Thoracic aorta (tissue), 2 donors: ENCODE measurements at regions not wholly inside any gene's neighbourhood (a gene's known extent, or its start where the extent isn't known, plus 50 kb on each side); places are given as distances from the start of the nearest gene placed in this dataset.
"Not testable (repeated sequence)": the region's sequence is repeated elsewhere in the genome, so short reads cannot be mapped to it uniquely, and the experiment has no call there.

Experiments
- ATAC-seq: fragments of 150-250 bp; one replicate; pipeline ENCODE4 v1.8.0; 2017; ENCODE audit warnings: low read depth; ENCODE audit not compliant: insufficient number of reproducible peaks, low FRiP score
- DNase-seq: peaks from one replicate; pipeline ENCODE4 v3.0.0-alpha.2; 2020; ENCODE audit warnings: low spot score
- H3K27ac ChIP-seq, 2 donors: fragments of 200-600 bp; sonication (generic); 1 replicate in 1 of 2; 2 replicates in 1 of 2; pipeline ENCODE4 v1.5.1; 2016; ENCODE audit warnings: mild to moderate bottlenecking in 2 of 2, moderate library complexity in 2 of 2
- H3K27me3 ChIP-seq: fragments of 200-600 bp; sonication (generic); replicated peaks from 2 replicates; pipeline ENCODE4 v1.6.0; 2016; ENCODE audit warnings: mild to moderate bottlenecking; ENCODE audit not compliant: insufficient read depth
- H3K36me3 ChIP-seq: fragments of 200-600 bp; sonication (generic); one replicate; pipeline ENCODE4 v1.5.1; 2016
- H3K4me1 ChIP-seq, 2 donors: fragments of 200-600 bp; sonication (generic); 1 replicate in 1 of 2; 2 replicates in 1 of 2; pipeline versions ENCODE4 v1.5.1 to v1.6.0; 2016; ENCODE audit warnings: low read depth in 2 of 2, mild to moderate bottlenecking in 1 of 2; ENCODE audit not compliant: control insufficient read depth in 1 of 2
- H3K4me3 ChIP-seq: fragments of 200-600 bp; sonication (generic); 2 replicates; pipeline ENCODE4 v1.5.1; 2016; ENCODE audit warnings: mild to moderate bottlenecking
- H3K9me3 ChIP-seq: fragments of 200-600 bp; sonication (generic); 2 replicates; pipeline ENCODE4 v1.5.1; 2016
- TF ChIP-seq, protein P1 (sequence below): fragments of 200-600 bp; sonication (generic); IDR thresholded peaks from one replicate; pipeline ENCODE4 v1.5.1; 2019; ENCODE audit warnings: antibody characterized with exemption

DNA sequence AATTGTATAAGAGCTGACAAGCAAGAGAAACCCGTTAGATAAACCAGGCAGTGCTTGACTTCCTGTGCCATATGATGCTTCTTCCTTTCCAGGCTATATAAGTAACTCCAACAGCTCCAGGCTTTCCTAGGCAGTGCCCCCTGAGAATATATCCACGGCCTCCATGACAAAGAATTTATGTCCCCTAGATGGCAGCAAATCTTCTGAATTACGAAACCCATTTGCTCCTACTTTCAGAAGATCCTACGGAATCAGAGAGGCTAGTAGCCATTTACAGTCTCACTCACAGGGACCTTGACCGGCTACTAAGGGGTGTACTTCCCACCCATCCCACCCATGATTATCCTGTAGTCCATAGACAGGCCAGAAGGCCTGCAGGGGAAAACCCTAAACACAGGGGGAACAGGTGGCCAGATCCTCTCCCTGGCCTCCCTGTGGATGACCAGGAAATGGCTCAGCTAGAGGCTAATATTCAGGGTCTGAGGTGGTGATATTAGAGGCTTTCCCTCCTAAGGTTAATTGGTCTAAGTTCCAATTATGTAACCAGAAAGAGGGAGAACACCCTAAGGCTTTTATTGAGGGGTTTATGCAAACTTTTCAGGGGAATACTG is 77.2 kb upstream of the DCD start:
- ATAC-seq, result no peak
- no peaks in the 10 kb centered on the region for H3K27me3 ChIP-seq
- TF ChIP-seq, protein P1, sequence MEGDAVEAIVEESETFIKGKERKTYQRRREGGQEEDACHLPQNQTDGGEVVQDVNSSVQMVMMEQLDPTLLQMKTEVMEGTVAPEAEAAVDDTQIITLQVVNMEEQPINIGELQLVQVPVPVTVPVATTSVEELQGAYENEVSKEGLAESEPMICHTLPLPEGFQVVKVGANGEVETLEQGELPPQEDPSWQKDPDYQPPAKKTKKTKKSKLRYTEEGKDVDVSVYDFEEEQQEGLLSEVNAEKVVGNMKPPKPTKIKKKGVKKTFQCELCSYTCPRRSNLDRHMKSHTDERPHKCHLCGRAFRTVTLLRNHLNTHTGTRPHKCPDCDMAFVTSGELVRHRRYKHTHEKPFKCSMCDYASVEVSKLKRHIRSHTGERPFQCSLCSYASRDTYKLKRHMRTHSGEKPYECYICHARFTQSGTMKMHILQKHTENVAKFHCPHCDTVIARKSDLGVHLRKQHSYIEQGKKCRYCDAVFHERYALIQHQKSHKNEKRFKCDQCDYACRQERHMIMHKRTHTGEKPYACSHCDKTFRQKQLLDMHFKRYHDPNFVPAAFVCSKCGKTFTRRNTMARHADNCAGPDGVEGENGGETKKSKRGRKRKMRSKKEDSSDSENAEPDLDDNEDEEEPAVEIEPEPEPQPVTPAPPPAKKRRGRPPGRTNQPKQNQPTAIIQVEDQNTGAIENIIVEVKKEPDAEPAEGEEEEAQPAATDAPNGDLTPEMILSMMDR, result no peak

GRCh38 chr12:54723379-54724256 is 75.5 kb upstream of the DCD start:
- Histone ChIP-seq H3K27me3 (no peaks in the 10 kb centered on the region), H3K27ac (no peak overlapping the region), H3K4me3 (no peak overlapping the region), H3K9me3 (no peaks in the 10 kb centered on the region), H3K36me3 (no peaks in the 10 kb centered on the region), H3K4me1 (no peaks in the 10 kb centered on the region)
- DNase-seq, result no peak
- no peak for ATAC-seq
- TF ChIP-seq, protein P1, result no peak

More for the DNA sequence above, 77.2 kb upstream of the DCD start:
- H3K9me3 ChIP-seq, result no peaks in the 10 kb centered on the region
- DNase-seq, result no peak
- H3K4me1 ChIP-seq, result no peaks in the 10 kb centered on the region
- H3K4me3 ChIP-seq, result no peak overlapping the region
- no peaks in the 10 kb centered on the region for H3K36me3 ChIP-seq
- H3K27ac ChIP-seq, result no peak overlapping the region

GRCh38 chr12:54721312-54721711 is 73.1 kb upstream of the DCD start:
- TF ChIP-seq, protein P1, result no peak
- H3K4me1 ChIP-seq, result no peaks in the 10 kb centered on the region
- no peak for DNase-seq
- ATAC-seq, result no peak
- H3K27ac ChIP-seq, result no peak overlapping the region
- no peak overlapping the region for H3K4me3 ChIP-seq
- H3K9me3 ChIP-seq, result no peaks in the 10 kb centered on the region
- H3K27me3 ChIP-seq, result no peaks in the 10 kb centered on the region
- H3K36me3 ChIP-seq, result no peaks in the 10 kb centered on the region

- no peaks in the 10 kb centered on the region for H3K9me3 ChIP-seq
- no peaks in the 10 kb centered on the region for H3K4me1 ChIP-seq
- no peaks in the 10 kb centered on the region for H3K36me3 ChIP-seq
- H3K27me3 ChIP-seq, result no peaks in the 10 kb centered on the region
- DNase-seq (no peak), ATAC-seq (no peak)
- no peak overlapping the region for H3K4me3 ChIP-seq
- H3K27ac ChIP-seq, result no peak overlapping the region
- TF ChIP-seq, protein P1, result no peak
Measured at GRCh38 chr12:54719691-54720090, 71.5 kb upstream of the DCD start.

DNA sequence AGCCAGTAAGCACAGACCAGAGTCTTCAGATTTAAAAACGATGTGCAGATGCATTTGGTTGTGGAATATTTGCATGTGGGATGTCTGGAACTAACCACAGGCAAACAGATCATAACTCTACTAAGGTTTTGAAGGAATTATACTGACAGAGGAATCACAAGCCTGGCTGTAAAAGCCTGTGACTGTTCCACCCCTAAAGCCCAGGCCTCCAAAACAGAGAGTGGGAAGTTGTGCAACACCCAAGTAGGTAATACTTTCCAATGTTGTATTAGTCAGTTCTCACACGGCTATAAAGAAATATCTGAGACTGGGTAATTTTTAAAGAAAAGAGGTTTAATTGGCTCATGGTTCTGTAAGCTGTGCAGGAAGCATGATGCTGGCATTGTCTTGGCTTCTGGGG is 68.1 kb upstream of the DCD start:
- no peak overlapping the region for H3K4me3 ChIP-seq
- no peaks in the 10 kb centered on the region for H3K27me3 ChIP-seq
- no peak for ATAC-seq
- TF ChIP-seq, protein P1, result no peak
- no peak overlapping the region for H3K27ac ChIP-seq
- H3K9me3 ChIP-seq, result no peaks in the 10 kb centered on the region
- H3K36me3 ChIP-seq, result no peaks in the 10 kb centered on the region
- DNase-seq, result no peak
- H3K4me1 ChIP-seq, result no peaks in the 10 kb centered on the region

GRCh38 chr12:54713876-54714275 is 65.7 kb upstream of the DCD start:
- ATAC-seq, H3K36me3 ChIP-seq, H3K9me3 ChIP-seq, H3K4me1 ChIP-seq, H3K27me3 ChIP-seq, H3K27ac ChIP-seq, DNase-seq, H3K4me3 ChIP-seq: not testable (repeated sequence)
